Mesothelial cell of epicardium (in vitro differentiated cells): ENCODE measurements at regions not wholly inside any gene's neighbourhood (a gene's known extent, or its start where the extent isn't known, plus 50 kb on each side); places are given as distances from the start of the nearest gene placed in this dataset.

Experiments
- DNase-seq, 2 experiments: peaks; one replicate each; pipeline ENCODE4 v3.0.0; 2021; ENCODE audit warnings: low spot score in 2 of 2; ENCODE audit not compliant: unreplicated experiment in 2 of 2
- H3K27ac Mint-ChIP-seq: 2 replicates; pipeline ENCODE4 v1.8.0; 2021; ENCODE audit warnings: mixed read lengths
- H3K27me3 Mint-ChIP-seq: 2 replicates; pipeline ENCODE4 v1.8.0; 2021; ENCODE audit warnings: low read depth, mixed read lengths
- H3K36me3 Mint-ChIP-seq: 2 replicates; pipeline ENCODE4 v1.8.0; 2021; ENCODE audit warnings: mixed read lengths
- H3K4me1 Mint-ChIP-seq: 2 replicates; pipeline ENCODE4 v1.8.0; 2021; ENCODE audit warnings: mixed read lengths
- H3K4me3 Mint-ChIP-seq: 2 replicates; pipeline ENCODE4 v1.8.0; 2021; ENCODE audit warnings: mild to moderate bottlenecking, moderate library complexity, mixed read lengths
- H3K9me3 Mint-ChIP-seq: 2 replicates; pipeline ENCODE4 v1.8.0; 2021; ENCODE audit warnings: mixed read lengths
- TF ChIP-seq, protein P1 (sequence below): fragments of 200-600 bp; sonication (generic); IDR thresholded peaks from one replicate; pipeline ENCODE4 v1.5.0; 2021; ENCODE audit warnings: antibody characterized with exemption; ENCODE audit not compliant: unreplicated experiment

DNA sequence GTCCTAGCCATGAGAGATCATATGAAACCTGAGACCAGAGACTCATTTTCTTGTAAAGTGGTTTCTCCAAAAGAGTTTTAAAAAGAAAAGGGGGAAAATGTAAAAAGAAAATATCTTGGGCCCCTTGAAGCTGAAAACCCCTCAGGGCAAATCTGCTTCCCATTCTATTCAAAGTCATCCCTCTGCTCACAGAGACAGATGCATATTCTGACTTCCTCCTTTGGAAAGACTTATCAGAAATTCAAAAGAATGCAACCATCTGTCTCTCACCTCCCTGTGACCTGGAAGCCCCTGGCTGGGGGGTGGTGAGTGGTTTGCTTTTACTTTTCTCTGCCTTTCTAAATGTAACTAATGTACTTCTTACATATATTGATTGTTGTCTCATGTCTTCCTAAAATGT lies 1154.8 kb downstream of the NSUN3 start:
- no peaks in the 10 kb centered on the region for H3K27me3 Mint-ChIP-seq
- H3K9me3 Mint-ChIP-seq, result peaks cover 30% of the 10 kb centered on the region
- H3K27ac Mint-ChIP-seq, result no peak overlapping the region
- no peak for DNase-seq
- H3K4me1 Mint-ChIP-seq, result no peaks in the 10 kb centered on the region
- H3K4me3 Mint-ChIP-seq, result no peak overlapping the region
- H3K36me3 Mint-ChIP-seq, result peaks cover 9% of the 10 kb centered on the region
- TF ChIP-seq, protein P1, sequence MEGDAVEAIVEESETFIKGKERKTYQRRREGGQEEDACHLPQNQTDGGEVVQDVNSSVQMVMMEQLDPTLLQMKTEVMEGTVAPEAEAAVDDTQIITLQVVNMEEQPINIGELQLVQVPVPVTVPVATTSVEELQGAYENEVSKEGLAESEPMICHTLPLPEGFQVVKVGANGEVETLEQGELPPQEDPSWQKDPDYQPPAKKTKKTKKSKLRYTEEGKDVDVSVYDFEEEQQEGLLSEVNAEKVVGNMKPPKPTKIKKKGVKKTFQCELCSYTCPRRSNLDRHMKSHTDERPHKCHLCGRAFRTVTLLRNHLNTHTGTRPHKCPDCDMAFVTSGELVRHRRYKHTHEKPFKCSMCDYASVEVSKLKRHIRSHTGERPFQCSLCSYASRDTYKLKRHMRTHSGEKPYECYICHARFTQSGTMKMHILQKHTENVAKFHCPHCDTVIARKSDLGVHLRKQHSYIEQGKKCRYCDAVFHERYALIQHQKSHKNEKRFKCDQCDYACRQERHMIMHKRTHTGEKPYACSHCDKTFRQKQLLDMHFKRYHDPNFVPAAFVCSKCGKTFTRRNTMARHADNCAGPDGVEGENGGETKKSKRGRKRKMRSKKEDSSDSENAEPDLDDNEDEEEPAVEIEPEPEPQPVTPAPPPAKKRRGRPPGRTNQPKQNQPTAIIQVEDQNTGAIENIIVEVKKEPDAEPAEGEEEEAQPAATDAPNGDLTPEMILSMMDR, result no peak

DNA sequence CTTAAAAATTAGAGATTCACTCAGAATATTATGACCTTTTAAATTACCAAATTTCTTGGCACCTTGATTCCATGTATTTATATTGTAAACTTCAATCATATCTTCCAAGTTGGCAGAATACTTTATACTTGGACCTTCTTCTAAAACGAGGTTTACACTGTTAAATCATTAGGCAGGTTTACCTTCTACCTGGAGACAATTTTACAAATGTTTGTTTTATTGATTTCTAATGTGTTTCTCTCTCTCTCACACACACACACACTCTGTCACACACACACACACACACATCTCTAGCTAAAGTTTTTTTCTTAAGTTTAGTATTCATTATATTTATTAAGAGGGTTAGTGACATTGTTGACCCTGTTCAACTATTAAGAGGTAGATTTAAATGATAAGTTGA lies 1155.6 kb downstream of the NSUN3 start:
- DNase-seq, result no peak
- H3K27me3 Mint-ChIP-seq, result no peaks in the 10 kb centered on the region
- TF ChIP-seq, protein P1, result no peak
- H3K4me1 Mint-ChIP-seq, result no peaks in the 10 kb centered on the region
- no peak overlapping the region for H3K4me3 Mint-ChIP-seq
- no peak overlapping the region for H3K27ac Mint-ChIP-seq
- H3K9me3 Mint-ChIP-seq, result peaks cover 35% of the 10 kb centered on the region
- peaks cover 9% of the 10 kb centered on the region for H3K36me3 Mint-ChIP-seq

DNA sequence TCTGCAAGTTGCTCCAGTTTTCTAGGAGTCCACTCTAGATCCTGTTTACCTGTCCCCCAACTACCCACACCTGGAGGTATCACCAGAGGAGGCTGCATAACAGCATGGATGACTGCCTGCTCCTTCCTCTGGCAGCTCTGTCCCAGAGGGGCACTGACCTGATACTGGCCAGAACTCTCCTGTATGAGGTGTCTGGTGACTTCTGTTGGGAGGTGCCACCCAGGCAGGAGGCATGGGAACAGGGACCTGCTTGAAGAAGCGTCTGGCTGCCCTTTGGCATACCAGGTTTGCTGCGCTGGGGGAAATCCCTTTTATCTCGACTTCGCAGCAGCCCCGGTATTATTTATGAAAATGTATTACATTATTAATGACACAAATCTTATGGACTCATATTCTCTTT lies 1163.6 kb downstream of the NSUN3 start:
- Mint-ChIP-seq H3K4me3 (no peak overlapping the region), H3K4me1 (no peaks in the 10 kb centered on the region), H3K36me3 (peaks cover 8% of the 10 kb centered on the region), H3K9me3 (peaks cover 58% of the 10 kb centered on the region), H3K27ac (no peak overlapping the region), H3K27me3 (no peaks in the 10 kb centered on the region)
- DNase-seq, result no peak
- TF ChIP-seq, protein P1, result no peak

DNA sequence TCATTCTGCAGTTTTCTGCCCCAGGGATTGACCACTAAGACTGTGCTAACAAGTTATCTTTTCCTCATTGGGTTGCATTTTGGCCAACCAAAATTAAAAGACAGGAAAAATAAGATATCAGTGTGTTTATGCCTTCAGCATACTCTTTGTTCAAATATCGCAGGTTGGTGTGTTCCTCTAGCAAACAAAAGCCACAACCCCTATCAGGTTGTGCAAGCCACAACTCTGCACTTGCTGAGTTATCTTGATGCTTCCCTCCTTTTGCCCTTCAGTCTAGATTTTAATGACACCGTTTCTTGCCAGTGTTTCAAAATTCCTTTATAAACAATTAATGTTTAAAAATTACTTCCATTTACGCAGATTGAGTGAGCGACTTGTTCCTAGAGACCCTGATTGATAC lies 1164.2 kb downstream of the NSUN3 start:
- TF ChIP-seq, protein P1, result no peak
- H3K27me3 Mint-ChIP-seq, result no peaks in the 10 kb centered on the region
- no peak overlapping the region for H3K4me3 Mint-ChIP-seq
- DNase-seq, result no peak
- H3K4me1 Mint-ChIP-seq, result no peaks in the 10 kb centered on the region
- H3K36me3 Mint-ChIP-seq, result peaks cover 8% of the 10 kb centered on the region
- H3K9me3 Mint-ChIP-seq, result peaks cover 53% of the 10 kb centered on the region
- H3K27ac Mint-ChIP-seq, result no peak overlapping the region

DNA sequence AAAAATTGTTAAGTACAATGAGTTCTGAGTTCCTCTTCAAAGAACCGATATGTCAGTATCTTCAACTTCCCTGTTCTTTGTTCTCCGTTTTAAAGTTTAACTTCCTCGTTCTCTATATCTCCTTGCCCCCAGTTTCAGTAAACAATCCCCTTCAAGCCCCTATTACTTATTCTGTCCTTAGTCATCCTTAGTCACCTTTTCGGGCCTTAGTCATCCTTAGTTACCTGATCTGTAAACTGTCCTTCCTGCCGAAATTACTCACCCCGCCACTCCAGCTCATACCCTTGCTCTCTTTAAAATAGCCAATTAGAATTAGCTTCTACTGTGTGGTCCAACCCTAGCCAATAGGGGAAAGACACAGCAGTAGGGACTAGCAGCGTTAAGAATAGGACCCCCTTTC lies 1165.6 kb downstream of the NSUN3 start:
- Mint-ChIP-seq H3K4me1 (no peaks in the 10 kb centered on the region), H3K27ac (no peak overlapping the region), H3K9me3 (peaks cover 42% of the 10 kb centered on the region), H3K36me3 (peaks cover 8% of the 10 kb centered on the region), H3K4me3 (no peak overlapping the region), H3K27me3 (no peaks in the 10 kb centered on the region)
- TF ChIP-seq, protein P1, result no peak
- no peak for DNase-seq

DNA sequence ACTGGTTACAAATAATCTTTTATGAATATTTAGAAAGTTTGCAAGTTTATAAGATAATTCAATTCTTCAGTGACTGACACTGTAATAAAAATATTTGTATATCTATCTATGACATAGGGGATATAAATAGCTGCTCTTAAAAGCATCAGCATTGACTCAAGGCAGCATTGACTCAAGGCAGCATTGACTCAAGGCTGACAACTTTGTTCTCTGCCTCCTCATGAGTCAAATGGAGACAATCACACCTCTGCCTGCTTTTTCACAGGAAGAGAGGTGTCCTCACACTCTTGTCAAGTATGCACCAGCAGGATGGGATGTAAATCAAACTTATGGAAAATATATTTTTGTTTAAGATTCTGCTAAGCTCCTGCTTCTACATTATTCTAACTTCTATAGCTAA lies 1173.1 kb downstream of the NSUN3 start:
- no peaks in the 10 kb centered on the region for H3K36me3 Mint-ChIP-seq
- H3K27me3 Mint-ChIP-seq, result no peaks in the 10 kb centered on the region
- TF ChIP-seq, protein P1, result no peak
- no peaks in the 10 kb centered on the region for H3K4me1 Mint-ChIP-seq
- no peak overlapping the region for H3K27ac Mint-ChIP-seq
- no peak for DNase-seq
- H3K9me3 Mint-ChIP-seq, result no peaks in the 10 kb centered on the region
- H3K4me3 Mint-ChIP-seq, result no peak overlapping the region
